ENCODE measurements at regions not wholly inside any gene's neighbourhood (a gene's known extent, or its start where the extent isn't known, plus 50 kb on each side); places are given as distances from the start of the nearest gene placed in this dataset.

DNA sequence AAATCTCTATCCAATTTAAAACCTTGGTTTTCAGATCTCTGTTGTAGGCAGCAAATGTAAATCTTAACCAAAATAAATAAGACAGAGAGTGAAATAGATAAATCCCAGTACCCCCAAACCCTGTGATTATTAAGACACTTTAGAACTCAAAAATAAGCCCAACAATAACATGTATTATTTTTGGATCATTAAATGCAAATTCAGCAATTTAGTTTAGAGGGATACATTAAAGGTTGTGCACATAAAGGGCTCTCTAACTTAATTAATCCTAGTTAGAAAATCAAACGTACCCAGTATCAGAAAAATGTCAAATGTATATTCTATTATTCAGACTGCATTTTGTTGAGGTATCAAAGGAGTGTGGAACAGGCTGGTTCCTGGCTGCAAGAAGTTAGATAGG is 416.8 kb downstream of the SLC16A7 start:
- no peak overlapping the region for H3K4me3 ChIP-seq (ENCODE audit: low read depth, low read length)
- no peak for DNase-seq (ENCODE audit: low read depth)
- TF ChIP-seq, protein P1, sequence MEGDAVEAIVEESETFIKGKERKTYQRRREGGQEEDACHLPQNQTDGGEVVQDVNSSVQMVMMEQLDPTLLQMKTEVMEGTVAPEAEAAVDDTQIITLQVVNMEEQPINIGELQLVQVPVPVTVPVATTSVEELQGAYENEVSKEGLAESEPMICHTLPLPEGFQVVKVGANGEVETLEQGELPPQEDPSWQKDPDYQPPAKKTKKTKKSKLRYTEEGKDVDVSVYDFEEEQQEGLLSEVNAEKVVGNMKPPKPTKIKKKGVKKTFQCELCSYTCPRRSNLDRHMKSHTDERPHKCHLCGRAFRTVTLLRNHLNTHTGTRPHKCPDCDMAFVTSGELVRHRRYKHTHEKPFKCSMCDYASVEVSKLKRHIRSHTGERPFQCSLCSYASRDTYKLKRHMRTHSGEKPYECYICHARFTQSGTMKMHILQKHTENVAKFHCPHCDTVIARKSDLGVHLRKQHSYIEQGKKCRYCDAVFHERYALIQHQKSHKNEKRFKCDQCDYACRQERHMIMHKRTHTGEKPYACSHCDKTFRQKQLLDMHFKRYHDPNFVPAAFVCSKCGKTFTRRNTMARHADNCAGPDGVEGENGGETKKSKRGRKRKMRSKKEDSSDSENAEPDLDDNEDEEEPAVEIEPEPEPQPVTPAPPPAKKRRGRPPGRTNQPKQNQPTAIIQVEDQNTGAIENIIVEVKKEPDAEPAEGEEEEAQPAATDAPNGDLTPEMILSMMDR (IDR thresholded peaks at IDR 0.05; ENCODE audit: insufficient read depth, low read depth, low read length): no peak

DNA sequence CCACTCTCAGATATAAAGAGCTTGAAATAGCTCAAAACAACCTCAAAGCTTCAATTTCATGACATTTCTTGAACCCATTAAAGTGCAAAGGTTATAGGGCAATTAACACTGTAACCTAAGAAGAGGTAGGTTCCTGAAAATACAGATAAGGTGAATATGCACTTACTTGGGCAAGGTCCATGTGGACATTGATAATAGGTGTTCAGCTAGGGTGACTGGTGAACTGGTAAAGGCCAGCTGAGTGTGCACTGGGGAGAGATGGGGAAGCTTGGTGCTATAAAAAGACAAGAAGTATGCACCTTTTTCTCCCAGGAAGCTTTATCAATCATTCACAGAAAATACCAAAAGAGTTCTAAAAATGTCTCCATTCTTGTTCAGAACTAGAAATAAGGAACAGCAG is 418.6 kb downstream of the SLC16A7 start:
- DNase-seq (ENCODE audit: low read depth): no peak
- TF ChIP-seq, protein P1 (IDR thresholded peaks at IDR 0.05; ENCODE audit: insufficient read depth, low read depth, low read length): no peak
- H3K4me3 ChIP-seq (ENCODE audit: low read depth, low read length): no peak overlapping the region

DNA sequence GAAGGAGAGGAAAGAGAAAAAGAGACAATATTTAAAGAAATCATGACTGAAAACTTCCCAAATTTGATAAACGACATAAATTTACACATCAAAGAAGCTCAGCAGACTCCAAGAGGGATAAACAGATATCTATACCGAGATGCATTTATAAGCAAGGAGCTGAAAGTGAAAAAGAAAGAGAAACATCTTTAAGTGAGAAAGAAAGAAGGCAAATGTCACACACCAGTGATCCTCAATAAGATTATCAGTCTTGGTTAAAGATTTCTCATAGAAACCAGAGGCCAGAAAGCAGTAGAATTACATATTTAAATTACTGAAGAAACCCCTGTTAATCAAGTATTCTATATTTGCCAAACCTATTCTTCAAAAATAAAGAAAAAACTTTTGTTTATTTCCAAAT is 424.2 kb downstream of the SLC16A7 start:
- H3K4me3 ChIP-seq (ENCODE audit: low read depth, low read length): no peak overlapping the region
- no peak for DNase-seq (ENCODE audit: low read depth)
- TF ChIP-seq, protein P1 (IDR thresholded peaks at IDR 0.05; ENCODE audit: insufficient read depth, low read depth, low read length): no peak

DNA sequence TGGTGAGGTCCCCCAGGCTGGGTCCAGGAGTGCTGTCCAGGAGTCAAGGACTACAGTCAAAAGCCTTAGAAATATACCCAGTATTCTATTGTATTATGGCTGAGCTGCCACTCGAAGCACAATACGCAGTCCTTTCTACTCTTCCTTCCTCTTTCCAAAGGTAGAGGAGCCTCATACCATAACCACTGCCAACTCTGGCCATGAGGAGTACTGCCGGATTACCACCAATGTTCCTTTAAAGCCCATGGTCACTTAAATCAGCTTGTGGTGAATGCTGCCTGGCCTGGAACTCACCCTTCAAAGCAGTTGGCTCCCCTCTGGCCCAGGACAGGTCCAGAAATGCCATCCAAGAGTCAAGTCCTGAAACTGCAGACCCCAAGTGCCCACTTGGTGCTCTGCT is 425.4 kb downstream of the SLC16A7 start:
- no peak overlapping the region for H3K4me3 ChIP-seq (ENCODE audit: low read depth, low read length)
- DNase-seq (ENCODE audit: low read depth): no peak
- TF ChIP-seq, protein P1 (IDR thresholded peaks at IDR 0.05; ENCODE audit: insufficient read depth, low read depth, low read length): no peak

DNA sequence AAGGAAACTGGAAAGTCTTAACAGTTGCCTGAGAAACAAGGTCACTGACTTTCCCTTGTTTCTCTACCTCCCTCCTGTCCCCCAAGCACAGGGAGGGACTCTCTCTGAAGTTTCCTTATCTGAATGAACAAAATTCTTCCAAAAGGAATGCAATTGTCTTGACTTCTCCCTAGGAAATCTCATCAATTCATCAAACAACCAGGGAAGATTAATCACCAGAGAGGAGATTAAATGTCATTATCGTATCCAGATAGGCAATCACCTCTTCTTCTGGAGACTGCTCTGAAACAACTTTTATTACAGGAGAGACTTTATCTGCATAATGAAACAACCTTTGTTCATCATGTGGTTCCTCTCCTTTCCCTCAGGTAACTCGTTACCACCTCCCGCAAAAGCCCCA is 431.4 kb downstream of the SLC16A7 start:
- TF ChIP-seq, protein P1 (IDR thresholded peaks at IDR 0.05; ENCODE audit: insufficient read depth, low read depth, low read length): no peak
- no peak for DNase-seq (ENCODE audit: low read depth)
- H3K4me3 ChIP-seq (ENCODE audit: low read depth, low read length): no peak overlapping the region

DNA sequence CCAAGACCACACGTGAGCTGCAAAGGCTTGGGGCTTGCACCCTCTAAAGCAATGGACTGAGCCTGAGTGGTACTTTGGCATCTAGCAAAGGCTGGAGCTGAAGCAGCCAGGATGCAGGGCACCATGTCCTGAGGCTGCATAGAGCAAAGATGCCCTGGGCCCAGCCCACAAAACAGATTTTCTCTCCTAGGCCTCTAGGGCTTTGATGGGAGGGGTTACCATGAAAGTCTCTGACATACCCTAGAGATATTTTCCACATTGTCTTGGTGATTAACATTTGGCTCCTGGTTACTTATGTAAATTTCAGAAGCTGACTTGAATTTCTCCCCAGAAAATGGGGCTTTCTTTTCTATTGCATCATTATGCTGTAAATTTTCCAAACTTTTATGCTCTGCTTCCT is 438.3 kb downstream of the SLC16A7 start:
- no peak for DNase-seq (ENCODE audit: low read depth)
- TF ChIP-seq, protein P1 (IDR thresholded peaks at IDR 0.05; ENCODE audit: insufficient read depth, low read depth, low read length): no peak
- no peak overlapping the region for H3K4me3 ChIP-seq (ENCODE audit: low read depth, low read length)

DNA sequence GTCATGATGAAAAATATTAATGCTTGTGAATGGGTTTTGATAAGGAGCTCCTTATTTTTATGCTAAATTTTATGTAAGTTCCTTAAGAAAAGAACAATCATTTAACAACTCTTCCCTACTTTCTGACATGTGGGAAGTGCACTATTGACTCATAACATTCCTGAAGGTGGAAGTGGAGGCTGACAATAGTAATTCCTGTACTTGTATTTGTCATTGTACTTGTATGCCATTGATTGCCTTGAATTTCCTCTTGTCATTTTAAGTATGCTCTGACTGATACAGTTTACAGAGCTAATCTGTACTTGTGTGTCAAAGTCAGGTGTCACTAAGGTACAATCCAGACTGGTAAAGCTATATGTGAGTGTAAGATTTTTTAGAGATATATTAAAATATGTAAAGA is 440.0 kb downstream of the SLC16A7 start:
- DNase-seq (ENCODE audit: low read depth): no peak
- TF ChIP-seq, protein P1 (IDR thresholded peaks at IDR 0.05; ENCODE audit: insufficient read depth, low read depth, low read length): no peak
- H3K4me3 ChIP-seq (ENCODE audit: low read depth, low read length): no peak overlapping the region
